ENCODE measurements at regions not wholly inside any gene's neighbourhood (a gene's known extent, or its start where the extent isn't known, plus 50 kb on each side); places are given as distances from the start of the nearest gene placed in this dataset.

DNA sequence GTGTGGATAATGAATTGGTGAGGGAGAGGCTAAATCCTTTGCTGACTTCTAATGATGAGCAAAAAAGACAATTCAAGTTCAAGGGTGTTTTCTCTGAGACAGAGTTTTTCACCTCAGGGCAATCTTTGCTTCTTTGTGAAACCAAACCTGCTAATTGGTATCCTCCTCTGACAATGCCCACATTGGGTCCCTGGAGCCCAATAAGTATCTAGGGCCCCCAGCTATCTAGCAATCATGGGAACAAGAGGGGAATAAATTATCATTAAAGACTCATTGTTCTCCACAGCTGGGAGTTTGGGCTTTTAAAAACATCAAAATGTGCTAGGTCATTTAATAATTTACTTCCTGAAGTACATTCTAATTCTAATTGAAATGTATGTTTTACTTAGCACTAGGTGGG is 227.3 kb downstream of the TMEM167A start:
- no peak overlapping the region for H3K27ac ChIP-seq
- no peaks in the 10 kb centered on the region for H3K9me3 ChIP-seq
- TF ChIP-seq POLR2AphosphoS5 (IDR thresholded peaks at IDR 0.05) (no peak), POLR2A (IDR thresholded peaks at IDR 0.05) (no peak)
- TF ChIP-seq, protein P1, sequence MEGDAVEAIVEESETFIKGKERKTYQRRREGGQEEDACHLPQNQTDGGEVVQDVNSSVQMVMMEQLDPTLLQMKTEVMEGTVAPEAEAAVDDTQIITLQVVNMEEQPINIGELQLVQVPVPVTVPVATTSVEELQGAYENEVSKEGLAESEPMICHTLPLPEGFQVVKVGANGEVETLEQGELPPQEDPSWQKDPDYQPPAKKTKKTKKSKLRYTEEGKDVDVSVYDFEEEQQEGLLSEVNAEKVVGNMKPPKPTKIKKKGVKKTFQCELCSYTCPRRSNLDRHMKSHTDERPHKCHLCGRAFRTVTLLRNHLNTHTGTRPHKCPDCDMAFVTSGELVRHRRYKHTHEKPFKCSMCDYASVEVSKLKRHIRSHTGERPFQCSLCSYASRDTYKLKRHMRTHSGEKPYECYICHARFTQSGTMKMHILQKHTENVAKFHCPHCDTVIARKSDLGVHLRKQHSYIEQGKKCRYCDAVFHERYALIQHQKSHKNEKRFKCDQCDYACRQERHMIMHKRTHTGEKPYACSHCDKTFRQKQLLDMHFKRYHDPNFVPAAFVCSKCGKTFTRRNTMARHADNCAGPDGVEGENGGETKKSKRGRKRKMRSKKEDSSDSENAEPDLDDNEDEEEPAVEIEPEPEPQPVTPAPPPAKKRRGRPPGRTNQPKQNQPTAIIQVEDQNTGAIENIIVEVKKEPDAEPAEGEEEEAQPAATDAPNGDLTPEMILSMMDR (IDR thresholded peaks at IDR 0.05), result no peak
- no peak for DNase-seq (ENCODE audit: low spot score in 2 of 2)
- no peaks in the 10 kb centered on the region for H3K4me1 ChIP-seq
- H3K36me3 ChIP-seq, result no peaks in the 10 kb centered on the region
- H3K27me3 ChIP-seq, result no peaks in the 10 kb centered on the region
- intact Hi-C loops (cut with DNase I; ENCODE audit: low total_unique reads), result no loop called here
- no peak overlapping the region for H3K4me3 ChIP-seq

DNA sequence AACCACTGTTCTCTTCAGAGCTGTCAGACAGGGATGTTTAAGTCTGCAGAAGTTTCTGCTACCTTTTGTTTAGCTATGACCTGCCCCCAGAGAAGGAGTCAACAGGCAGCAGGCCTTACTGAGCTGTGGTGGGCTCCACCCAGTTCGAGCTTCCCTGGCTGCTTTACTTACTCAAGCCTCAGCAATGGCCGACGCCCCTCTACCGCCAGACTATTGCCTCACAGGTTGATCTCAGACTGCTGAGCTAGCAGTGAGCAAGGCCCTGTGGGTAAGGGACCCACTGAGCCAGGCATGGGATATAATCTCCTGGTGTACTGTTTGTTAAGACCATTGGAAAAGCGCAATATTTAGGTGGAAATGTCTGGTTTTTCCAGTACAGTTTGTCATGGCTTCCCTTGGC is 229.6 kb downstream of the TMEM167A start:
- Histone ChIP-seq H3K9me3 (no peaks in the 10 kb centered on the region), H3K4me3 (no peak overlapping the region), H3K27me3 (no peaks in the 10 kb centered on the region), H3K36me3 (no peaks in the 10 kb centered on the region), H3K4me1 (no peaks in the 10 kb centered on the region), H3K27ac (no peak overlapping the region)
- DNase-seq (ENCODE audit: low spot score in 2 of 2), result no peak
- intact Hi-C loops (cut with DNase I; ENCODE audit: low total_unique reads), result no loop called here
- TF ChIP-seq POLR2AphosphoS5 (IDR thresholded peaks at IDR 0.05) (no peak), POLR2A (IDR thresholded peaks at IDR 0.05) (no peak)
- TF ChIP-seq, protein P1 (IDR thresholded peaks at IDR 0.05), result no peak

DNA sequence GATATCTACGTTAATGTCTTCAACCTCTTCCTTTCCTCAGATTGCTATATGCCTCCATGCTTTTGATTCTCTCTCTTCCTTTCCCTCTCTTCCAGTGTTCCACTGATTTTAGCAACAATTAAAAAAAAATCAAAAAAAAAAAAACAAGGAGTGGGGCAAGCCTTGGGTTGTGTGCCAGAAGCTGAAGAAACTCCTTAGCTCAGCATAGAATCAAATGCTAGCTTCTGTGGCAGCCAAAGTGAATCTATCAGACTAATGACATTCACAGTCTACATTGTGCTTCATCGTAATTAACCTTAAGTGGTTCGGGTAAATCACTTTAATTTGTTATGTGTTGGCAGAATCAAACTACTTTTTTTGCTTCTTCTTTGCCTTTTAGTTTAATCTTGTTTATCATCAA is 237.3 kb downstream of the TMEM167A start:
- Histone ChIP-seq H3K27me3 (no peaks in the 10 kb centered on the region), H3K4me1 (no peaks in the 10 kb centered on the region), H3K36me3 (no peaks in the 10 kb centered on the region), H3K9me3 (peaks cover 7 to 10% of the 10 kb centered on the region in 2 donors), H3K27ac (no peak overlapping the region), H3K4me3 (no peak overlapping the region)
- intact Hi-C loops (cut with DNase I; ENCODE audit: low total_unique reads), result no loop called here
- TF ChIP-seq, protein P1 (IDR thresholded peaks at IDR 0.05), result no peak
- TF ChIP-seq POLR2A (IDR thresholded peaks at IDR 0.05), result no peak
- no peak for TF ChIP-seq POLR2AphosphoS5 (IDR thresholded peaks at IDR 0.05)
- no peak for DNase-seq (ENCODE audit: low spot score in 2 of 2)

DNA sequence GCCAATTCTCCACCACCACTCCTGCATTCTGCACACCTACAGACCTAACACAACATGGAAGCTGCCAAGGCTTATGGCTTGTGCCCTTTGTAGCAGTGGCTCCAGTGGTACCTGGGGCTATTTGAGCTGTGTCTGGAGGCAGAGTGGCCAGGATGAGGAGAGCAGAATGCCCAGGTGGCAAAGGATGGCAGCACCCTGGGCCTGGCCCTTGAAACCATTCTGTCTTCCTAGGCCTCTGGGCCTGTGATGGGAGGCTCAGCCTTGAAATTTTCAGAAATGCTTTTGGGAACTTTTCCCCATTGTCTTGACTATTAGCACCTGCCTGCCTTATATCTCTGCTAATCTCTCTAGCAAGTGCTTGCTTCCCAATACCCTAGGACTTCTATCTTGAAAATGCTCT is 241.7 kb downstream of the TMEM167A start:
- Histone ChIP-seq H3K27me3 (no peaks in the 10 kb centered on the region), H3K36me3 (no peaks in the 10 kb centered on the region), H3K27ac (no peak overlapping the region), H3K4me1 (no peaks in the 10 kb centered on the region), H3K4me3 (no peak overlapping the region), H3K9me3 (peaks cover 10 to 11% of the 10 kb centered on the region in 2 donors)
- no peak for TF ChIP-seq POLR2AphosphoS5 (IDR thresholded peaks at IDR 0.05)
- no peak for TF ChIP-seq POLR2A (IDR thresholded peaks at IDR 0.05)
- TF ChIP-seq, protein P1 (IDR thresholded peaks at IDR 0.05), result no peak
- DNase-seq (ENCODE audit: low spot score in 2 of 2), result no peak
- intact Hi-C loops (cut with DNase I; ENCODE audit: low total_unique reads), result no loop called here

DNA sequence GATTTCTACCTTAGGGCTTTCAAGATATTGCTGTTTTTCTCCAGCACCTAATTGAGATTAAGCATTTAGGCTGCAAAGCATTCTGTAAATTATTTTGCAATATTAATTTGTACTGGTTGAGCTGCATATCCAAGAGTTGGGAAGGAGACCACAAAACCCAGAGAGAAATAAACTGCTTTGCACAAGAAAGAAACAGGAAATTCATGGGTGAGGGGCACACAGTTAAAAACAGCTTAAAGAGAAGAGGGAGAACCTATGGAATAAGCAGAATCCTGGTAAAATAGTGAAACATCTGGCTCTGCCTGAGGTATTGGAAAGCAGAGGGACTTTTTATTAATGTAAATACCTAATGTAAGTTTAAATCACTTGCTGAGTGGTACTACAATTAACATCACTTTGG is 243.0 kb downstream of the TMEM167A start:
- Histone ChIP-seq H3K4me3 (no peak overlapping the region), H3K4me1 (no peaks in the 10 kb centered on the region), H3K36me3 (no peaks in the 10 kb centered on the region), H3K9me3 (peaks cover 10 to 11% of the 10 kb centered on the region in 2 donors), H3K27ac (no peak overlapping the region), H3K27me3 (no peaks in the 10 kb centered on the region)
- TF ChIP-seq POLR2AphosphoS5 (IDR thresholded peaks at IDR 0.05), result no peak
- TF ChIP-seq, protein P1 (IDR thresholded peaks at IDR 0.05), result no peak
- no peak for TF ChIP-seq POLR2A (IDR thresholded peaks at IDR 0.05)
- intact Hi-C loops (cut with DNase I; ENCODE audit: low total_unique reads), result no loop called here
- DNase-seq (ENCODE audit: low spot score in 2 of 2), result no peak
